Endothelial cell of umbilical vein (primary cell): ENCODE measurements at regions not wholly inside any gene's neighbourhood (a gene's known extent, or its start where the extent isn't known, plus 50 kb on each side); places are given as distances from the start of the nearest gene placed in this dataset.

Experiments
- BruUV-seq: library from RNA; stranded (reverse); fragments of 400-500 nt; replicated peaks from 2 replicates; lab custom pipeline; 2021; lab: Mats Ljungman, UMichigan
- CTCF ChIA-PET: fragments of 300-600, 350-600 bp; sonication (Branson Sonifier 250); formaldehyde crosslinking; loops from one replicate; lab custom pipeline; 2021; ENCODE audit warnings: antibody characterized with exemption, inconsistent platforms; lab: Charles Lee
- POLR2A ChIA-PET: fragments of 300-600, 350-600 bp; sonication (Branson Sonifier 250); formaldehyde crosslinking; loops from one replicate; lab custom pipeline; 2021; ENCODE audit warnings: antibody characterized with exemption, inconsistent platforms; lab: Charles Lee
- DNase-seq: peaks from one replicate; pipeline ENCODE4 v3.0.0-alpha.2; 2011; ENCODE audit warnings: low read depth, low spot score
- FAIRE-seq: peaks from 2 replicates; lab custom pipeline; 2011; peaks lifted over from hg19 to GRCh38; lab: Jason Lieb, UNC
- H2AFZ ChIP-seq: 2 replicates; pipeline ENCODE4 v1.6.0; 2012; ENCODE audit warnings: low read depth, low read length, control low read depth, inconsistent platforms
- H3K27ac ChIP-seq: 2 replicates; pipeline ENCODE4 v1.5.1; 2011; ENCODE audit warnings: low read depth, mild to moderate bottlenecking, control low read depth, low read length, moderate library complexity; ENCODE audit not compliant: insufficient read depth
- H3K27me3 ChIP-seq, 2 experiments: 2 replicates each; pipeline versions ENCODE4 v1.6.0 to v1.6.1; 2011; ENCODE audit warnings: low read length in 2 of 2, mixed read lengths in 1 of 2; ENCODE audit not compliant: control insufficient read depth in 2 of 2, insufficient read depth in 2 of 2
- H3K36me3 ChIP-seq, 2 experiments: 2 replicates in 1 of 2; 3 replicates in 1 of 2; pipeline ENCODE4 v1.5.1; 2011; ENCODE audit warnings: low read length in 2 of 2, mild to moderate bottlenecking in 1 of 2, moderate library complexity in 1 of 2; ENCODE audit not compliant: control insufficient read depth in 2 of 2, insufficient read depth in 2 of 2; ENCODE audit errors: extremely low read depth in 1 of 2
- H3K4me1 ChIP-seq: 3 replicates; pipeline ENCODE4 v1.5.1; 2011; ENCODE audit warnings: mild to moderate bottlenecking, low read length; ENCODE audit not compliant: control insufficient read depth, insufficient read depth; ENCODE audit errors: extremely low read depth
- H3K4me2 ChIP-seq: 2 replicates; pipeline ENCODE4 v1.6.1; 2011; ENCODE audit warnings: low read length, control low read depth, mixed read lengths; ENCODE audit not compliant: insufficient read depth
- H3K4me3 ChIP-seq, 3 experiments: fragments of 200-600 bp in 1 of 3; sonication (generic), shearing (Covaris generic) in 1 of 3; replicated peaks in 1 of 3; 2 replicates each; pipeline ENCODE4 v1.5.1; 2011 to 2016; ENCODE audit warnings: control low read depth in 3 of 3, low read length in 3 of 3, mild to moderate bottlenecking in 2 of 3, inconsistent platforms in 1 of 3, low read depth in 1 of 3, moderate library complexity in 1 of 3; ENCODE audit not compliant: insufficient read depth in 1 of 3
- H3K79me2 ChIP-seq: 2 replicates; pipeline ENCODE4 v1.6.0; 2012; ENCODE audit warnings: low read length, inconsistent platforms; ENCODE audit not compliant: control insufficient read depth, insufficient read depth
- H3K9ac ChIP-seq: replicated peaks from 2 replicates; pipeline ENCODE3; 2011; ENCODE audit warnings: low read length, control low read depth; ENCODE audit not compliant: insufficient read depth; ENCODE audit errors: extremely low read depth
- H3K9me1 ChIP-seq: replicated peaks from 3 replicates; pipeline ENCODE4 v1.6.0; 2011; ENCODE audit warnings: mild to moderate bottlenecking, low read length; ENCODE audit not compliant: control insufficient read depth, insufficient read depth; ENCODE audit errors: extremely low read depth
- H3K9me3 ChIP-seq: replicated peaks from 2 replicates; pipeline ENCODE4 v1.5.1; 2012; ENCODE audit warnings: low read length, inconsistent platforms; ENCODE audit not compliant: control insufficient read depth, insufficient read depth
- H4K20me1 ChIP-seq: replicated peaks from 2 replicates; pipeline ENCODE3; 2011; ENCODE audit warnings: mild to moderate bottlenecking, low read length; ENCODE audit not compliant: control insufficient read depth, insufficient read depth; ENCODE audit errors: extremely low read depth
- CTCF ChIP-seq, 2 donors: IDR thresholded peaks; 1 replicate in 1 of 2; 2 replicates in 1 of 2; pipeline ENCODE4 v1.5.1; 2011; ENCODE audit warnings: low read length in 2 of 2, mild to moderate bottlenecking in 2 of 2, moderate library complexity in 2 of 2, control low read depth in 1 of 2, inconsistent platforms in 1 of 2, low read depth in 1 of 2; ENCODE audit not compliant: insufficient read depth in 1 of 2; ENCODE audit errors: extremely low read depth in 1 of 2
- EZH2 ChIP-seq: IDR thresholded peaks from 2 replicates; pipeline ENCODE4 v1.6.1; 2012; ENCODE audit warnings: borderline replicate concordance, low read depth, mild to moderate bottlenecking, moderate library complexity, low read length, inconsistent platforms; ENCODE audit not compliant: severe bottlenecking
- FOS ChIP-seq: IDR thresholded peaks from 2 replicates; pipeline ENCODE4 v1.6.1; 2011; ENCODE audit warnings: mild to moderate bottlenecking, low read length, moderate library complexity, borderline replicate concordance; ENCODE audit not compliant: insufficient read depth
- GATA2 ChIP-seq: IDR thresholded peaks from 2 replicates; pipeline ENCODE4 v1.7.0; 2011; ENCODE audit warnings: low read depth, mild to moderate bottlenecking, moderate library complexity, mixed read lengths, low read length; ENCODE audit not compliant: insufficient read length, insufficient read depth
- JUN ChIP-seq: IDR thresholded peaks from 2 replicates; pipeline ENCODE4 v1.6.1; 2011; ENCODE audit warnings: borderline replicate concordance, low read depth; ENCODE audit not compliant: insufficient read length, insufficient read depth
- MAX ChIP-seq: IDR thresholded peaks from 2 replicates; pipeline ENCODE4 v1.6.1; 2011; ENCODE audit not compliant: insufficient read depth, insufficient read length
- MYC ChIP-seq: IDR thresholded peaks from one replicate; pipeline ENCODE4 v1.6.1; 2011; ENCODE audit warnings: mild to moderate bottlenecking, low read depth, low read length
- POLR2A ChIP-seq: IDR thresholded peaks from 2 replicates; pipeline ENCODE4 v1.6.1; 2012; ENCODE audit warnings: low read depth, mild to moderate bottlenecking, control low read depth, low read length
- POLR2AphosphoS5 ChIP-seq: IDR thresholded peaks from 2 replicates; pipeline ENCODE4 v1.6.1; 2012; ENCODE audit warnings: low read depth, mild to moderate bottlenecking, control low read depth, low read length, moderate library complexity; ENCODE audit not compliant: insufficient read depth
- dilution Hi-C: fragments of 300-500 bp; cut with MboI; formaldehyde crosslinking; loops from one replicate; pipeline ENCODE4 v1.15.0; 2019; ENCODE audit warnings: low sequenced_read_pairs; ENCODE audit not compliant: extremely low pct_ligation_motif_present
- intact Hi-C: fragments of 100-400 bp; cut with micrococcal nuclease; formaldehyde crosslinking; loops from one replicate; pipeline ENCODE4 v1.10.0; 2022

GRCh38 chr12:93181409-93181965, 196.2 kb upstream of the NUDT4 start:
- POLR2A ChIA-PET = no interaction called here
- no peak for FAIRE-seq
- H3K27ac ChIP-seq = no peak overlapping the region

More at GRCh38 chr12:93181409-93181965, 196.2 kb upstream of the NUDT4 start:
- TF ChIP-seq FOS (no peak), GATA2 (no peak), MAX (no peak), JUN (no peak), EZH2 (no peak), POLR2A (no peak), MYC (no peak), POLR2AphosphoS5 (no peak), CTCF (IDR thresholded peaks at IDR 0.05; ENCODE audit: extremely low read depth in 1 of 2, insufficient read depth in 1 of 2, low read depth in 1 of 2, low read length in 2 of 2) (no peak)
- Histone ChIP-seq H3K9me3 (no peaks in the 10 kb centered on the region), H3K9me1 (no peaks in the 10 kb centered on the region), H4K20me1 (no peaks in the 10 kb centered on the region), H2AFZ (no peak overlapping the region), H3K4me1 (peaks cover 18% of the 10 kb centered on the region), H3K4me3 (no peak overlapping the region), H3K27me3 (no peaks in the 10 kb centered on the region), H3K36me3 (no peaks in the 10 kb centered on the region), H3K4me2 (no peak overlapping the region), H3K9ac (no peak overlapping the region), H3K79me2 (no peaks in the 10 kb centered on the region)
- CTCF ChIA-PET = interaction anchor here (1.0 kb wide), 1 partner anchor 9 kb away, joined by 3 read pairs; no protein-coding TSS in a partner anchor
- intact Hi-C loops = no loop called here
- DNase-seq = peak; percentile 65
- BruUV-seq = no TSS peak
- dilution Hi-C loops = no loop called here
